GM12873 (cell line): ENCODE measurements at regions not wholly inside any gene's neighbourhood (a gene's known extent, or its start where the extent isn't known, plus 50 kb on each side); places are given as distances from the start of the nearest gene placed in this dataset.

Experiments used
- CTCF ChIP-seq: IDR thresholded peaks from 2 replicates; pipeline ENCODE4 v1.5.1; 2012; ENCODE audit warnings: low read depth, mild to moderate bottlenecking, moderate library complexity, low read length, control low read depth; ENCODE audit not compliant: insufficient read depth; ENCODE audit errors: missing control alignments

- no peak for TF ChIP-seq CTCF
Measured at GRCh38 chr3:153783741-153784480, 337.3 kb upstream of the ARHGEF26 start.

- no peak for TF ChIP-seq CTCF
Measured at GRCh38 chr3:153785901-153786300, 335.3 kb upstream of the ARHGEF26 start.

- no peak for TF ChIP-seq CTCF
Measured at GRCh38 chr3:153789380-153789779, 331.8 kb upstream of the ARHGEF26 start.

- TF ChIP-seq CTCF = no peak
Measured at GRCh38 chr3:153809097-153809496, 312.1 kb upstream of the ARHGEF26 start.

- no peak for TF ChIP-seq CTCF
Measured at GRCh38 chr3:153818338-153818737, 302.9 kb upstream of the ARHGEF26 start.

- TF ChIP-seq CTCF = no peak
Measured at GRCh38 chr3:153820035-153820434, 301.2 kb upstream of the ARHGEF26 start.

GRCh38 chr3:153829606-153830170 is 291.5 kb upstream of the ARHGEF26 start:
- no peak for TF ChIP-seq CTCF
